GM23248 (cell line): ENCODE measurements at regions not wholly inside any gene's neighbourhood (a gene's known extent, or its start where the extent isn't known, plus 50 kb on each side); places are given as distances from the start of the nearest gene placed in this dataset.

ENCODE experiments used
- DNase-seq: peaks from one replicate; pipeline ENCODE4 v3.0.0-alpha.2; 2015
- H2AFZ ChIP-seq: fragments of 200-600 bp; sonication (generic); 2 replicates; pipeline ENCODE4 v1.6.1; 2016; ENCODE audit warnings: antibody characterized with exemption
- H3F3A ChIP-seq: fragments of 200-600 bp; sonication (generic); 2 replicates; pipeline ENCODE4 v1.6.1; 2016; ENCODE audit warnings: mild to moderate bottlenecking, antibody characterized with exemption, mixed run types; ENCODE audit not compliant: insufficient read depth
- H3K27ac ChIP-seq: fragments of 200-600 bp; sonication (generic); 2 replicates; pipeline ENCODE4 v1.5.1; 2016; ENCODE audit warnings: mild to moderate bottlenecking
- H3K27me3 ChIP-seq: fragments of 200-600 bp; sonication (generic); replicated peaks from 2 replicates; pipeline ENCODE4 v1.6.1; 2016; ENCODE audit warnings: mild to moderate bottlenecking; ENCODE audit not compliant: insufficient read depth
- H3K36me3 ChIP-seq: fragments of 200-600 bp; sonication (generic); 2 replicates; pipeline ENCODE4 v1.6.1; 2016; ENCODE audit warnings: low read depth, mild to moderate bottlenecking
- H3K4me1 ChIP-seq: fragments of 200-600 bp; sonication (generic); 2 replicates; pipeline ENCODE4 v1.6.1; 2016; ENCODE audit warnings: mild to moderate bottlenecking; ENCODE audit not compliant: insufficient read depth
- H3K4me2 ChIP-seq: fragments of 200-600 bp; sonication (generic); one replicate; pipeline ENCODE4 v1.6.1; 2016; ENCODE audit warnings: mild to moderate bottlenecking; ENCODE audit not compliant: unreplicated experiment
- H3K4me3 ChIP-seq: fragments of 200-600 bp; sonication (generic); 2 replicates; pipeline ENCODE4 v1.5.1; 2016; ENCODE audit warnings: mild to moderate bottlenecking
- H3K79me2 ChIP-seq: fragments of 200-600 bp; sonication (generic); 2 replicates; pipeline ENCODE4 v1.6.1; 2016; ENCODE audit warnings: mild to moderate bottlenecking; ENCODE audit not compliant: insufficient read depth
- H3K9ac ChIP-seq: fragments of 200-600 bp; sonication (generic); 2 replicates; pipeline ENCODE4 v1.6.1; 2016; ENCODE audit warnings: mild to moderate bottlenecking
- H3K9me2 ChIP-seq: fragments of 200-600 bp; sonication (generic); 2 replicates; pipeline ENCODE4 v1.6.1; 2016; ENCODE audit warnings: mixed run types, mild to moderate bottlenecking, moderate library complexity; ENCODE audit not compliant: insufficient read depth
- H3K9me3 ChIP-seq: fragments of 200-600 bp; sonication (generic); one replicate; pipeline ENCODE4 v1.6.1; 2017; ENCODE audit warnings: low read depth
- H4K20me1 ChIP-seq: fragments of 200-600 bp; sonication (generic); 2 replicates; pipeline ENCODE4 v1.6.0; 2016; ENCODE audit not compliant: insufficient read depth
- EZH2 ChIP-seq: fragments of 200-600 bp; sonication (generic); IDR thresholded peaks from 2 replicates; pipeline ENCODE4 v1.6.1; 2018; ENCODE audit warnings: antibody characterized with exemption, mild to moderate bottlenecking; ENCODE audit not compliant: insufficient read depth, poor library complexity, severe bottlenecking
- EZH2phosphoT487 ChIP-seq: fragments of 200-600 bp; sonication (generic); IDR thresholded peaks from 2 replicates; pipeline ENCODE4 v1.6.1; 2018; ENCODE audit warnings: antibody characterized with exemption, moderate library complexity, mild to moderate bottlenecking, low read depth; ENCODE audit not compliant: insufficient read depth
- WGBS, 2 experiments: methylation state at CpG; one replicate each; pipeline ENCODE4 v1.1.6; 2015 to 2017; ENCODE audit warnings: low lambda C conversion rate in 2 of 2, low coverage in 1 of 2; ENCODE audit errors: missing lambda C conversion rate in 2 of 2; 5-methylcytosine and 5-hydroxymethylcytosine counted together
- in situ Hi-C: fragments of 300-500 bp; cut with MboI; formaldehyde crosslinking; loops from 2 replicates; pipeline ENCODE4 v1.15.0; 2020

DNA sequence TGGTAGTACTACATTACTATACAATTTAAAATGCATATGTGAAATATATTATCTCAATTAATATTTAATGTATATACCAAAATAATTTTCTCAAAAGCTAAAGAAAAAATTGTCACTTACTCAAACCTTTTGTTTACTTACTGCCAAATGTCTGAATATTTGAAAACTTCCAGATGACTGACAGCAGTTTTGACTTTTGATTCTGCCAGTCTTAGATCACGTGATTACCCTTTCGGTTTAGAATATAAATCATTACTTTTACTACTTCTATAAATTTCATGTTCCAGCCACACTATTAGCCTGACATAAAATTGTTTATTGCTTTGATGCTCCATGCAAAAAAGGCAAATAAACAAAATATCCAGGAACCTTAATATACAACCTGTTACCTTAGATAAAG, 680.7 kb upstream of the ID4 start:
- no peak overlapping the region for H3K4me3 ChIP-seq
- no peak overlapping the region for H2AFZ ChIP-seq
- TF ChIP-seq EZH2phosphoT487 (no peak), EZH2 (no peak)
- H3F3A ChIP-seq = peaks cover 21% of the 10 kb centered on the region
- H3K9me3 ChIP-seq = no peaks in the 10 kb centered on the region
- no peaks in the 10 kb centered on the region for H4K20me1 ChIP-seq
- DNase-seq = no peak
- peaks cover 34% of the 10 kb centered on the region for H3K4me1 ChIP-seq
- 78 to 80% methylated on average over 2 of the region's 2 CpGs for WGBS, 2 experiments
- no peak overlapping the region for H3K27ac ChIP-seq
- H3K4me2 ChIP-seq = no peak overlapping the region
- no peaks in the 10 kb centered on the region for H3K27me3 ChIP-seq
- no peaks in the 10 kb centered on the region for H3K9me2 ChIP-seq
- H3K9ac ChIP-seq = no peak overlapping the region
- in situ Hi-C loops = no loop called here
- no peaks in the 10 kb centered on the region for H3K79me2 ChIP-seq
- no peaks in the 10 kb centered on the region for H3K36me3 ChIP-seq

DNA sequence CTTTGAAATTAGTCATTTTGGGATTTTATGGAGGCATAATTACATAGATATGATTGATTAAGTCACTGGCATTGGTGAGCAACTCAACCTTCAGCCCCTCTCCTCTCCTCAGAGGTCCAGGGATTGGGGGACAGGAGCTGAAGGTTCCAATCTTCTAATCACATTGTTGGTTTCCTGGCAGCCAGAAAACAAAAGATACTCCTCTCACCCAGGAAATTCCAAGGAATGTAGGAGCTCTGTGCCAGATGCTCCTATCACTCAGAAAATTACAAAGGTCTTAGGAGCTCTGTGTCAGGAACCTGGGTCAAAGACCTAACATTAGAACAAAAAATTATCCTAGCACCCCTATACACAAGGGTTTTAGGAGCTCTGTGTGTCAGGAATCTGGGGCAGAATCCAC, 679.7 kb upstream of the ID4 start:
- no peaks in the 10 kb centered on the region for H4K20me1 ChIP-seq
- no peak for DNase-seq
- no peaks in the 10 kb centered on the region for H3K9me2 ChIP-seq
- H3K9me3 ChIP-seq = no peaks in the 10 kb centered on the region
- H3K27ac ChIP-seq = no peak overlapping the region
- H3K36me3 ChIP-seq = no peaks in the 10 kb centered on the region
- H3K4me1 ChIP-seq = peaks cover 34% of the 10 kb centered on the region
- TF ChIP-seq EZH2 (no peak), EZH2phosphoT487 (no peak)
- H3K4me3 ChIP-seq = no peak overlapping the region
- no peaks in the 10 kb centered on the region for H3K79me2 ChIP-seq
- no peaks in the 10 kb centered on the region for H3K27me3 ChIP-seq
- H3F3A ChIP-seq = peaks cover 21% of the 10 kb centered on the region
- no peak overlapping the region for H3K9ac ChIP-seq
- H2AFZ ChIP-seq = no peak overlapping the region
- no peak overlapping the region for H3K4me2 ChIP-seq
- in situ Hi-C loops = no loop called here

DNA sequence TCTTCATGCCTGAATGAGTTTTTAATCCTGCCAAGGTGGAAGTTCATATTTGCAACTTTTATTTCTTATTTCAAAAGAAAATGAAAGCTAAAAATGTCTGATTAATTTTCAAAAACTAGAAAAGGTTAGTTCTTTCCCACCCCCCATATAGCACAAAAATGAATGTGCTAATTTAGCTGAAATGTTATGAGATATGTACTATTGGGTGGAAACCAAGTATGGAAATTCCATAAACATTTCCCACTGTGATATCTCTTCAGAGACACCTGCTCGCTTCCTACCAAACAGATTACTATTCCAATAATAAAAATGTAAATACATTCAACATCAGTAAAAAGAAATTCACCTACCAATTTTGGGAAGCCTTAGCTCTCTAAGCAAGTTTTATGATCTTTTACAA, 678.6 kb upstream of the ID4 start:
- peak overlapping the region; percentile 15; the same call in 1 of the 2 replicates for H3K9ac ChIP-seq
- no peak overlapping the region for H2AFZ ChIP-seq
- no peak for DNase-seq
- H3F3A ChIP-seq = peaks cover 15% of the 10 kb centered on the region; the same call in 1 of the 2 replicates
- H3K36me3 ChIP-seq = no peaks in the 10 kb centered on the region
- no peak overlapping the region for H3K4me3 ChIP-seq
- in situ Hi-C loops = no loop called here
- no peaks in the 10 kb centered on the region for H4K20me1 ChIP-seq
- H3K9me3 ChIP-seq = no peaks in the 10 kb centered on the region
- H3K4me1 ChIP-seq = peaks cover 27% of the 10 kb centered on the region
- H3K27ac ChIP-seq = peak overlapping the region; percentile 67
- H3K79me2 ChIP-seq = no peaks in the 10 kb centered on the region
- TF ChIP-seq EZH2phosphoT487 (no peak), EZH2 (no peak)
- no peaks in the 10 kb centered on the region for H3K9me2 ChIP-seq
- 60 to 75% methylated on average over 1 of the region's 1 CpG for WGBS, 2 experiments
- H3K4me2 ChIP-seq = no peak overlapping the region
- no peaks in the 10 kb centered on the region for H3K27me3 ChIP-seq

DNA sequence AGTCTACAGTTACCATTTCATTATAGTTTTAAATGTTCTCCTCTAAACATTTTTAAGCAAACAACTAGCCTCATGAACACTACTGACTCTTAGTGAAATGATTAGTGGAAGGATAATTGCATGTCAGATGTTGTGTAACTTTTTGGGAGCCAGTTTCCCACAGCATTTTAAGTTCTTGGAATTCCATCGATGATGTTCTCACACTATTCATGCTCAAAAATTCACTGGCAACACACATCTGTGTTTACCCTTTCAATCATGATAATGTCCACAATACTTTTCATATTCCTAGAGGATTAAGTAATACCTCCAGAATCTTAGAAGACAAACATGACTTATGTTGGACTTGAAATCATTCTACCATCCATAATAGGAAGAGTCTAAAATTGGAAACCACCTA, 678.1 kb upstream of the ID4 start:
- no peak overlapping the region for H3K4me3 ChIP-seq
- TF ChIP-seq EZH2phosphoT487 (no peak), EZH2 (no peak)
- peaks cover 22% of the 10 kb centered on the region for H3K4me1 ChIP-seq
- H3F3A ChIP-seq = peaks cover 10% of the 10 kb centered on the region; the same call in 1 of the 2 replicates
- H3K27ac ChIP-seq = peak overlapping the region; percentile 67
- no peak overlapping the region for H2AFZ ChIP-seq
- H3K9me3 ChIP-seq = no peaks in the 10 kb centered on the region
- in situ Hi-C loops = no loop called here
- no peaks in the 10 kb centered on the region for H3K79me2 ChIP-seq
- H4K20me1 ChIP-seq = no peaks in the 10 kb centered on the region
- no peaks in the 10 kb centered on the region for H3K36me3 ChIP-seq
- H3K9me2 ChIP-seq = no peaks in the 10 kb centered on the region
- no peaks in the 10 kb centered on the region for H3K27me3 ChIP-seq
- 0% methylated on average over 1 of the region's 1 CpG for whole genome bisulfite sequencing, 2 experiments
- no peak overlapping the region for H3K4me2 ChIP-seq
- peak overlapping the region; percentile 15; the same call in 1 of the 2 replicates for H3K9ac ChIP-seq
- DNase-seq = peak; percentile 66

DNA sequence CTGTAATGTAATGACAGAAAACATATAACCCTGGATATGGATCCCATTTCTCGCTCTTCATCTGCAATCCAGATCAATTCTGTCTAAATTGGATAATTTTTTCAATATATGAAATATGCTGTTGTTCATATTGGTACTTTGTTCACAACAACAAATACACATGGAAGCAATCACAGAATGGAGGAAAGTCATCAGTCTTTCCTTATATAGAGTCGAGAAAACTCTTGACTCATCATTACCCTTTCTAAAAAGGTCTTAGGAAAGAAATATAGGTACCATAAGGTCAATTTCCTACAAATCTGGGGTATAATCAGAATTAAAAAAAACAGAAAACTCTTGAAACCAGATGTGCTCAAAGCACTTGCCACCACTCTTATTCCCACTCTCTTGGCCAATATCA, 677.6 kb upstream of the ID4 start:
- H2AFZ ChIP-seq = no peak overlapping the region
- H3K79me2 ChIP-seq = no peaks in the 10 kb centered on the region

More for the DNA sequence above, 677.6 kb upstream of the ID4 start:
- Histone ChIP-seq H3K9me3 (no peaks in the 10 kb centered on the region), H3K4me1 (peaks cover 17% of the 10 kb centered on the region), H3K27ac (peak overlapping the region; percentile 67), H3K4me2 (no peak overlapping the region), H3K4me3 (no peak overlapping the region), H3K9ac (no peak overlapping the region; the same call in 1 of the 2 replicates), H3K9me2 (no peaks in the 10 kb centered on the region), H3F3A (peaks cover 5% of the 10 kb centered on the region; the same call in 1 of the 2 replicates), H4K20me1 (no peaks in the 10 kb centered on the region), H3K36me3 (no peaks in the 10 kb centered on the region), H3K27me3 (no peaks in the 10 kb centered on the region)
- TF ChIP-seq EZH2 = no peak
- TF ChIP-seq EZH2phosphoT487 = no peak
- 18 to 28% methylated on average over 2 of the region's 2 CpGs for WGBS, 2 experiments
- DNase-seq = peak; percentile 37
- in situ Hi-C loops = no loop called here
